Epithelial cell of proximal tubule (primary cell): ENCODE measurements at regions not wholly inside any gene's neighbourhood (a gene's known extent, or its start where the extent isn't known, plus 50 kb on each side); places are given as distances from the start of the nearest gene placed in this dataset.
"Not testable (repeated sequence)": the region's sequence is repeated elsewhere in the genome, so short reads cannot be mapped to it uniquely, and the experiment has no call there.

Experiments used
- DNase-seq: peaks from one replicate; pipeline ENCODE4 v3.0.0-alpha.2; 2011; ENCODE audit warnings: low read depth
- H3K4me3 ChIP-seq: 2 replicates; pipeline ENCODE4 v1.5.1; 2011; ENCODE audit warnings: low read depth, mild to moderate bottlenecking, low read length
- CTCF ChIP-seq: conservative IDR thresholded peaks from 2 replicates; pipeline ENCODE4 v1.5.1; 2012; ENCODE audit warnings: low read depth, mild to moderate bottlenecking, low read length

DNA sequence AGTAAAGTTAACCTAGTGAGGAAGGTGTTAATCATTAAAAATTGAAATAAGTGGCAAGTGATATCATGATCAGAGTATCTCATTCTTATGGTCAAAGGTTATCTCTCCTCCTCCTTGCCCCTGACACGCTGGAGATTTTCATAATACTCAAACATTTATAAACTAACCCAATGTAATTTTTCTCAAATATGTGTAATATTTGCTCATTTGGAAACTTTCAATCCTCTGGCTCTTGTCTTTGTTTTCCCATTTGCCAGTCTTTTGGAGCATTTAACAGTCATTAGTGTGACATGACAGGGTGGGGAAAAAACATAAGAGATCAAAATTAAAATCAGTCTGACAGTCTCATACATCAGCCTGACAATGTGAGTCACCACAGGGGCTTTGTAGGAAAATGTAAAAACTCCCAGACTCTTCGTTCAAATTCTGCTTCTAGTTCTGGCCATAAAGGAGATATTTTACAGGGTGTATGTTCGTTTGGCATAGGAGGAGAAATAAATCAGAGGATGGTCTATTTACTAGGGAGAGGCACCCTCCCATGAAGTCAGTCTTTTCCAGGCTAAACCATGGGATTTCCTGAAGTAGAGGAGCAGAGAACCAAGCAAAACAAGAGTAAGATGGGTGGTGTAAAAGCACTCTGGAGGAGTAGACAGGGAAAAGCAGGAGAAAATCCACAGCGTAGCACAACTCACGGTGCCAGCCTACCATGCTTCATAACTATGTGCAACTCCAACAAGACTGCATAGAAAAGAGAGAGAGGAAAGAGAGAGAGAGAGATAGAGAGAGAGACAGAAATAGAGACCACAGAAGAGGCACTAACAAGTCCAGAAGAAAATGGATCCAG, 369.2 kb upstream of the PDE3A start:
- no peak for DNase-seq
- no peak overlapping the region for H3K4me3 ChIP-seq
- TF ChIP-seq CTCF, result no peak

DNA sequence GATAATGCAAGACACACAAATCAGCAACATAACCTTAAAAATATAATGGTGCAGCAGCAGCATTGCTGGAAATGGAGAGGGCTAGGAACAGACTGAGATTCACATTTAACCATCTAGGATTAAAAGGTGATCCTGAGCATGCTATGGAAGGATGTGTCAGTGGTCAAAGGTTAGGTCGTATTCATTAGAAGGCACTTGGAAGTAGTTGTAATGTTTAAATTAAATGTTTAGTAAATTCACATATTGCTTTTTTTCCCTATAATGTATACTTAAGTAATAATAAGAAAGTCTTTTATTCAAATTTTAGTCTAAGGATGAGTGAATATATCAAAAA, 368.6 kb upstream of the PDE3A start:
- no peak for TF ChIP-seq CTCF
- no peak for DNase-seq
- H3K4me3 ChIP-seq, result no peak overlapping the region

DNA sequence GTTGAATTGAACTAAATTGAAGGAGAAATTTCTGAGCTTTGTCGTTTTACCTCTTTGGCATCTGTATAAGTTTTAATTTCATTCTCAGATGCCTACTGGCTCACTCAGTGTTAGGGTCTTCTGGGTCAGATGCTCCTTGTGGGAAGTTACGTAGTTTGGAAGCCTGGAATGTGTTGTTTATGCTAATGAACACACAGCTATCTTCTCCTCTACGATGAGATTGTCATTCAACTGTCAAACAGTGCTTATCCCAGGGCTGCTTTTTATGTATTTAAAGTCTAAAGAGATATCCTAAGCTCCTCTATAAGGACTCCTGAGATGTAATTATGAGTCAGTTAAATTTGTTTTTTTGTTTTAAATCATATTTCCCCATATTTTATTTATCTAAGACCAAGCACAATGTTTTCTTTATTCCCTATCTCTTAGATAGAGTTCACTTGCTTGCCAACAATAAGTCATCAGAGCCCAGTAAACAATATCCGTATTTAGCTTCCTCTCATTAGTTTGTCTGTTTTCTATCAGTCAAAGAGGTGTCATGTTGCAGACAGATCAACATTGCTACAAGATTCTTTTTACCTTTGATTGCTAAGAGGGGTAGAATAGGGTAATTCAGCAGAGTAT, 368.0 kb upstream of the PDE3A start:
- no peak for DNase-seq
- no peak for TF ChIP-seq CTCF
- no peak overlapping the region for H3K4me3 ChIP-seq

DNA sequence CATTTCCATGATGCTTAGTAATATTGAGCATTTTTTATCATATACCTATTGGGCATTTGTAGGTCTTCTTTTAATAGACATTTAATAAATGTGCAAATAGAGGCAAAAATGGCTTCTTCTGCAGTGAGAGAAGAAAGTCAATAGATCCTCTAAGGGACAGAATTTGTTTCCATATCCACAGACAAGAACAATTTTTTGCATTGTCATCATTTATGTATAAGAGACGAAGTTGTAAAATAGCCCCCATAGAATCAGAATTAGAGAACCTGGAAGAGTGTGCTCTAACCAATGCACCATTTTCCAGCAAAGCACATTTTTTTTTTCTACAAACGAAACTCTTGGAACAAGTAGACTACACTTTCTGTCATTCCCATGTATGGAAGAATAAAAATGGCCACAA, 365.1 kb upstream of the PDE3A start:
- TF ChIP-seq CTCF, result no peak
- DNase-seq, result no peak

DNA sequence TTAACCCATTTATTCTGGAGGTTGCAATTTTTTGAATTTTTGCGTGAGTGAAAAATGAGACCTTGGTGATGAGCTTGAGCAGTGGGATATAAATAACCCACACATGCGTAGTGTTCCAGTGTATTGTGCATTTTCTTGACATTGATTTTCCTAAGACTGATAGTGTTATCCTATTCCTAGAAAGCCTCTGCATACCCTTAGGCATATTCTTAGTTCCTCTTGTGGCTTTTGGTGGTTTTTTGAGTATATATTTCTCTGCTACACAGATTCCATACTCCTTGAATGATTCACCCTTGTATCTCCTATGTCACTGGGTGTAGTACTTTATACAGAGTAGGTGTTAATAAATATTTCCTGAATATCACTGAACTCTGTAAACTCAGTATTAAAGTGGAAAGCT, 363.4 kb upstream of the PDE3A start:
- no peak for DNase-seq
- no peak for TF ChIP-seq CTCF
- no peak overlapping the region for H3K4me3 ChIP-seq

More for the DNA sequence above, 365.1 kb upstream of the PDE3A start:
- no peak overlapping the region for H3K4me3 ChIP-seq

GRCh38 chr12:20006871-20007730, 361.2 kb upstream of the PDE3A start:
- no peak for TF ChIP-seq CTCF
- DNase-seq, result no peak
- H3K4me3 ChIP-seq, result no peak overlapping the region

DNA sequence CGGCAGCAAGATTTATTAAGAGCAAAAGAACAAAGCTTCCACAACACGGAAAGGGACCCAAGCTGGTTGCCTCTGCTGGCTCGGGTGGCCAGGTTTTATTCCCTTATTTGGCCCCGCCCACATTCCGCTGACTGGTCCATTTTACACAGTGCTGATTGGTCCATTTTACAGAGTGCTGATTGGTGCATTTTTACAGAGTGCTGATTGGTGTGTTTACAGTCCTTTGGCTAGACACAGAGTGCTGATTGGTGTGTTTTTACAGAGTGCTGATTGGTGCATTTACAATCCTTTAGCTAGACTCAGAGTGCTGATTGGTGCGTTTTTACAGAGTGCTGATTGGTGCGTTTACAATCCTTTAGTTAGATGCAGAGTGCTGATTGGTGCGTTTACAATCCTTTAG, 358.4 kb upstream of the PDE3A start:
- not testable (repeated sequence) for DNase-seq, H3K4me3 ChIP-seq
